Transverse colon (tissue), 4 donors: ENCODE measurements at regions not wholly inside any gene's neighbourhood (a gene's known extent, or its start where the extent isn't known, plus 50 kb on each side); places are given as distances from the start of the nearest gene placed in this dataset.
A peak's percentile ranks its signal among the peaks of the same experiment; 100 is the strongest.

Experiments
- DNase-seq: peaks from one replicate; pipeline ENCODE4 v3.0.0-alpha.2; 2019
- H3K27ac ChIP-seq, 4 donors: fragments of 200-600 bp; sonication (generic); 2 replicates each; pipeline ENCODE4 v1.5.1; 2016 to 2018; ENCODE audit warnings: inconsistent platforms in 4 of 4
- H3K27me3 ChIP-seq: fragments of 200-600 bp; sonication (generic); 2 replicates; pipeline ENCODE4 v1.5.1; 2017; ENCODE audit warnings: inconsistent platforms
- H3K36me3 ChIP-seq, 4 donors: fragments of 200-600 bp; sonication (generic); 2 replicates each; pipeline ENCODE4 v1.5.1; 2017 to 2019; ENCODE audit warnings: inconsistent platforms in 4 of 4
- H3K4me1 ChIP-seq, 4 donors: fragments of 200-600 bp; sonication (generic); 2 replicates each; pipeline ENCODE4 v1.5.1; 2017 to 2020; ENCODE audit warnings: inconsistent platforms in 4 of 4
- H3K4me3 ChIP-seq, 4 donors: fragments of 200-600 bp; sonication (generic); 1 replicate in 1 of 4; 2 replicates in 3 of 4; pipeline versions ENCODE4 v1.5.1 to v1.6.1; 2017 to 2019; ENCODE audit warnings: inconsistent platforms in 4 of 4
- H3K9me3 ChIP-seq, 2 donors: fragments of 200-600 bp; sonication (generic); 2 replicates each; pipeline ENCODE4 v1.5.1; 2017 to 2019; ENCODE audit warnings: inconsistent platforms in 2 of 2
- EP300 ChIP-seq: sonication (generic); formaldehyde crosslinking; IDR thresholded peaks from one replicate; pipeline ENCODE4 v1.6.1; 2017; ENCODE audit warnings: antibody characterized with exemption, low read depth
- POLR2A ChIP-seq: fragments of 450-650 bp; IDR thresholded peaks from one replicate; pipeline ENCODE4 v1.6.1; 2016; ENCODE audit warnings: antibody characterized with exemption, mild to moderate bottlenecking, moderate library complexity
- POLR2AphosphoS5 ChIP-seq, 3 donors: sonication (generic); formaldehyde crosslinking; IDR thresholded peaks; one replicate each; pipeline ENCODE4 v1.6.1; 2016; ENCODE audit warnings: antibody characterized with exemption in 3 of 3
- WGBS, 2 donors: methylation state at CpG; one replicate each; pipeline ENCODE4 v1.1.5; 2018; ENCODE audit warnings: low coverage in 1 of 2; 5-methylcytosine and 5-hydroxymethylcytosine counted together
- in situ Hi-C, 4 donors: fragments of 200-750 bp; cut with MboI; loops; one replicate each; pipeline versions ENCODE4 v1.15.0 to v1.15.1; 2017; ENCODE audit warnings: low sequenced_read_pairs in 3 of 4, low pct_ligation_motif_present in 1 of 4, low pct_unique_long_range_greater_than_20kb in 1 of 4
- intact Hi-C: fragments of 100-400 bp; cut with DNase I; formaldehyde crosslinking; loops from one replicate; pipeline ENCODE4 v1.15.1; 2023; ENCODE audit warnings: low total_unique reads
- TF ChIP-seq, protein P1 (sequence below), 5 experiments: fragments of 200-600 bp in 3 of 5; fragments of 450-650 bp in 2 of 5; sonication (generic) in 3 of 5; IDR thresholded peaks; 1 replicate in 2 of 5; 2 replicates in 3 of 5; pipeline ENCODE4 v1.5.1; 2016 to 2017; ENCODE audit warnings: antibody characterized with exemption in 5 of 5, inconsistent platforms in 3 of 5, mild to moderate bottlenecking in 2 of 5, moderate library complexity in 1 of 5

DNA sequence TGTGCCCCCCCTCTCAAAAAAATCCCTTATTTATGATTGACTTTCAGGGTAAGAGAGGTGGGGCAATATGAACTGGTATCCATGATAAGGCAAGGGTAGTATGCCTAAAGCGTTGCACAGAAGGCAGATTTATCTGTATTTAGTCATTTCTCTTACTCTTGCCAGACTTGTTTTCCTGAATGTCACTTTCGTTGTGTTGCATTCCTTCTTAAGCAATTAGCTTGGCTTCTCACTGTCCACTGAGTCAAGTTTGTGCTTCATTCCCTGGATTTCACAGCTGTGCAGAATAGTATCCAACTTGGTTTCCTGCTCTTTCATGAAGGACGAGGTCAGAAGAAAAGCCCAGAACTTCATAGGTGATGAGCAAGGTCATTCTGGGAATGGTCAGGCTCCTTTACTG is 301.5 kb upstream of the ACTBL2 start:
- Histone ChIP-seq H3K27ac (peak overlapping the region in 1 of 4 donors; percentile 24), H3K4me3 (no peak overlapping the region), H3K4me1 (peaks cover 0 to 14% (median 2%) of the 10 kb centered on the region in 4 donors), H3K36me3 (no peaks in the 10 kb centered on the region), H3K9me3 (no peaks in the 10 kb centered on the region), H3K27me3 (no peaks in the 10 kb centered on the region)
- in situ Hi-C loops, result loop anchor here in 3 of 4 donors (10.0 to 25.0 kb wide), 3 partner anchors 472 to 681 kb away; partner anchors contain the start of gene PLK2 (in 1 of the 3)
- DNase-seq, result no peak
- intact Hi-C loops, result no loop called here
- WGBS, 2 donors, result 47 to 51% methylated on average over 2 to 3 of the region's 3 CpGs
- TF ChIP-seq POLR2A, result no peak
- TF ChIP-seq, protein P1, sequence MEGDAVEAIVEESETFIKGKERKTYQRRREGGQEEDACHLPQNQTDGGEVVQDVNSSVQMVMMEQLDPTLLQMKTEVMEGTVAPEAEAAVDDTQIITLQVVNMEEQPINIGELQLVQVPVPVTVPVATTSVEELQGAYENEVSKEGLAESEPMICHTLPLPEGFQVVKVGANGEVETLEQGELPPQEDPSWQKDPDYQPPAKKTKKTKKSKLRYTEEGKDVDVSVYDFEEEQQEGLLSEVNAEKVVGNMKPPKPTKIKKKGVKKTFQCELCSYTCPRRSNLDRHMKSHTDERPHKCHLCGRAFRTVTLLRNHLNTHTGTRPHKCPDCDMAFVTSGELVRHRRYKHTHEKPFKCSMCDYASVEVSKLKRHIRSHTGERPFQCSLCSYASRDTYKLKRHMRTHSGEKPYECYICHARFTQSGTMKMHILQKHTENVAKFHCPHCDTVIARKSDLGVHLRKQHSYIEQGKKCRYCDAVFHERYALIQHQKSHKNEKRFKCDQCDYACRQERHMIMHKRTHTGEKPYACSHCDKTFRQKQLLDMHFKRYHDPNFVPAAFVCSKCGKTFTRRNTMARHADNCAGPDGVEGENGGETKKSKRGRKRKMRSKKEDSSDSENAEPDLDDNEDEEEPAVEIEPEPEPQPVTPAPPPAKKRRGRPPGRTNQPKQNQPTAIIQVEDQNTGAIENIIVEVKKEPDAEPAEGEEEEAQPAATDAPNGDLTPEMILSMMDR (IDR thresholded peaks at IDR 0.05), result no peak
- no peak for TF ChIP-seq POLR2AphosphoS5 (IDR thresholded peaks at IDR 0.05)

DNA sequence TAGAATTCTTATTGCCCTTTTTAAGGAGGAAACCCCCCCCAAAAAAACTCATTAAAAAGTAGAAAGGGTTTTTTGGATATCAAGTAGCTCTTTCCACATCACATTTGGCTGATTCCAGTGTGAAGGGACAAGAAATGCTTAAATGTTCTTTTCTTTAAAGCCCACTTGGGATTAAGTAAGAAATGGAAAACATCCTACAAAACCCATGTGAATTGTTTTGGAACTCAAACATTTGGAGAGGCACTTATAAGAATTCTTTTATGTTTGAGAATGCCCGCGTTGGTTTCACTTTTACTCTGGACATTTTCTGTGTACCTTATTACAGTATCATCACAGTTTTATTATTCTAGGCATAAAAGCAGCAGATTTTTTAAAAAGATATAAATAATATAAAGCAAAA is 301.1 kb upstream of the ACTBL2 start:
- peaks cover 0 to 14% (median 2%) of the 10 kb centered on the region in 4 donors for H3K4me1 ChIP-seq
- H3K4me3 ChIP-seq, result no peak overlapping the region
- H3K9me3 ChIP-seq, result no peaks in the 10 kb centered on the region
- peak overlapping the region in 1 of 4 donors; percentile 24 for H3K27ac ChIP-seq
- H3K36me3 ChIP-seq, result no peaks in the 10 kb centered on the region
- in situ Hi-C loops (loop anchor here in 3 of 4 donors (10.0 to 25.0 kb wide), 3 partner anchors 471 to 681 kb away; partner anchors contain the start of gene PLK2 (in 1 of the 3)), intact Hi-C loops (no loop called here)
- 13 to 49% methylated on average over 2 of the region's 2 CpGs for WGBS, 2 donors
- TF ChIP-seq POLR2AphosphoS5 (IDR thresholded peaks at IDR 0.05) (no peak), EP300 (no peak), POLR2A (no peak)
- TF ChIP-seq, protein P1 (IDR thresholded peaks at IDR 0.05), result no peak
- H3K27me3 ChIP-seq, result no peaks in the 10 kb centered on the region
- no peak for DNase-seq

DNA sequence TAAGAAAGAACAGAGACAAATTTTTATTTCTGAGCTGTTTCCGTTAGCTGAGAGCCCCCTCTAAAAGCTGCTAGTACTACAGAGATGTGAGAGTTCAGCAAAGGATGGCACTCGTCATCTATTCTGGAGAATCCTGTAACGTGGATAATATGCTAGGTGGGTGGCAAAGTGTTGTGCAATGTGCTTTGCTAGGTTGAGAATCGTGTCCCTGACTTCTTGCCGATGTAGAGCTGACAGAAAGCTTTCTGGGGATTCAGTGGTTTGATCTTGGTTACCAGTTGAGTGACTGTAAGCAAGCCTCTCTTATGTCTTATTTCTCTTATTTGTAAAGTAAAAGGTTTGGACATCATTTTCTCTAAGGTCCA is 298.3 kb upstream of the ACTBL2 start:
- in situ Hi-C loops (loop anchor here in 3 of 4 donors (10.0 to 25.0 kb wide), 3 partner anchors 469 to 684 kb away; partner anchors contain the start of gene PLK2 (in 1 of the 3)), intact Hi-C loops (no loop called here)
- Histone ChIP-seq H3K4me1 (peaks cover 0 to 25% (median 2%) of the 10 kb centered on the region in 4 donors), H3K27me3 (no peaks in the 10 kb centered on the region), H3K36me3 (no peaks in the 10 kb centered on the region), H3K4me3 (no peak overlapping the region), H3K9me3 (no peaks in the 10 kb centered on the region), H3K27ac (no peak overlapping the region)
- no peak for DNase-seq
- WGBS, 2 donors, result 79 to 85% methylated on average over 4 to 5 of the region's 5 CpGs
- TF ChIP-seq POLR2AphosphoS5 (IDR thresholded peaks at IDR 0.05) (no peak), POLR2A (no peak), EP300 (no peak)
- TF ChIP-seq, protein P1 (IDR thresholded peaks at IDR 0.05), result no peak

DNA sequence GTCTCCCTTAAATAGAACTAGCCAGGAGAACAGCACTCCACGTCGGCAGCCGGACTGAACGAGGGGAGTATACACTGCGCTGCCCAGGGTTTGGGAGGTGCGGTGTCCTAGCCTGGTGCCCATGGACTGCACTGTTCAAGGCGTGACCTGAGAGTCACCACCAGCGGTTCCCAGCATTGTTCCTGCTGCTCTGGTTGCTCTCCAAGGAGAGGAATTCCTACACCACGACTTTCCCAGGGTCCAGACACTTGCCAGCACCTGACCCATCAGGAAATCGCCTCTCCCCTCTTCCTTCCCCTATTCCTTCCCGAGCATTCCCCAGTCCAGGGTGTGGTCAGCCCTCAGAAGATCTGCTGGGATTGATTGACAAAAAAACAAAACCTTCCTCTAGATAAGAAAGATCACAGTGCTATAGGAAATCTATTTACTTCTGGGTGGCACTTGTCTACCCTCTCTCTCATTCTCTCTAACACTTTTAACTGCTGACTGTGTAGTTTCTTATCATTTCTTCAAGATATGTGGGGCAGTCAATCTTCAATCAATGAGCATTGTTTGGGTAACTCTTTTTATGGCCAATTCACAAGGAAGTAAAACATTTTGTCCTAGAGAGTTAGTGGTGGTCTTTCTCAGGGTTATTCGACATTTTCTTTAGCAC is 297.8 kb upstream of the ACTBL2 start:
- Histone ChIP-seq H3K36me3 (no peaks in the 10 kb centered on the region), H3K4me3 (no peak overlapping the region), H3K4me1 (peaks cover 0 to 25% (median 2%) of the 10 kb centered on the region in 4 donors), H3K9me3 (no peaks in the 10 kb centered on the region), H3K27me3 (no peaks in the 10 kb centered on the region), H3K27ac (no peak overlapping the region)
- WGBS, 2 donors, result 64 to 67% methylated on average over 1 to 12 of the region's 12 CpGs
- no peak for DNase-seq
- intact Hi-C loops, result no loop called here
- in situ Hi-C loops, result loop anchor here in 3 of 4 donors (10.0 to 25.0 kb wide), 3 partner anchors 468 to 684 kb away; partner anchors contain the start of gene PLK2 (in 1 of the 3)
- TF ChIP-seq POLR2AphosphoS5 (IDR thresholded peaks at IDR 0.05) (no peak), EP300 (no peak)
